Astrocyte (in vitro differentiated cells and primary cell): ENCODE measurements at regions not wholly inside any gene's neighbourhood (a gene's known extent, or its start where the extent isn't known, plus 50 kb on each side); places are given as distances from the start of the nearest gene placed in this dataset.

Source experiments
- CTCF ChIP-seq: IDR thresholded peaks from 2 replicates; pipeline ENCODE4 v1.5.1; 2011; ENCODE audit warnings: low read depth, mild to moderate bottlenecking, inconsistent platforms, low read length, moderate library complexity; ENCODE audit not compliant: insufficient read depth
- EZH2 ChIP-seq: IDR thresholded peaks from 2 replicates; pipeline ENCODE4 v1.6.1; 2012; ENCODE audit warnings: mild to moderate bottlenecking, low read length, inconsistent platforms; ENCODE audit not compliant: insufficient read depth

- TF ChIP-seq CTCF (no peak), EZH2 (no peak)
These were observed 102.9 kb upstream of the TSHZ2 start for GRCh38 chr20:52869276-52869675.
